ENCODE measurements at regions not wholly inside any gene's neighbourhood (a gene's known extent, or its start where the extent isn't known, plus 50 kb on each side); places are given as distances from the start of the nearest gene placed in this dataset.

DNA sequence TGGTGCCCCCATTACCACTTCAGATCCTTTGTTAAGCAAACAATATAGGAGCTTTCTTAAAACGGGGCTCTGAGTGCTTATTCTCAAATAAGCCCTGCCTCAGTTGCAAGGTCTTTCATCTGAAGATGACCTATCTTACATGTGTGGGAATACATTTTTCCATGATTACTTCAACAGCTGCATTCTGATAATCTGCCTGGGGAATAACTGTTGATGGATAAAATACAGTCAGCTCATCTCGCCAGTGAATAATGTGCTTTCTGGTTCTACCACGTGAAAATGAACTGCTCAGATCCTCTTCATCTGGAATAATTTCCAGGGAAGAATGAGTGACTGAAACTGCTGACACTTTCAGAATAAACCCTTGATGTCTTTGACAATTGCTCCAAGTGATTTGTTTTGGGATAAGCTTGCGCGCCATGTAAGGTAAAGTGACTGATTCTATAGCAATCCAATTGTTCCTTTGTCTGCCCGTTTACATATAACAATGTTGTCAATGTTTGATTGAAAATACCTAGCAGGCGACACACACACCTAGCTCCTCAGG is 161.3 kb downstream of the RTL9 start:
- TF ChIP-seq POLR2AphosphoS5 (IDR thresholded peaks at IDR 0.05; ENCODE audit: insufficient read depth, low read depth, low read length) (no peak), EZH2 (IDR thresholded peaks at IDR 0.05; ENCODE audit: borderline replicate concordance, low read depth, low read length, severe bottlenecking) (no peak), MAX (IDR thresholded peaks at IDR 0.05; ENCODE audit: insufficient read depth, insufficient read length) (no peak)
- TF ChIP-seq, protein P1, sequence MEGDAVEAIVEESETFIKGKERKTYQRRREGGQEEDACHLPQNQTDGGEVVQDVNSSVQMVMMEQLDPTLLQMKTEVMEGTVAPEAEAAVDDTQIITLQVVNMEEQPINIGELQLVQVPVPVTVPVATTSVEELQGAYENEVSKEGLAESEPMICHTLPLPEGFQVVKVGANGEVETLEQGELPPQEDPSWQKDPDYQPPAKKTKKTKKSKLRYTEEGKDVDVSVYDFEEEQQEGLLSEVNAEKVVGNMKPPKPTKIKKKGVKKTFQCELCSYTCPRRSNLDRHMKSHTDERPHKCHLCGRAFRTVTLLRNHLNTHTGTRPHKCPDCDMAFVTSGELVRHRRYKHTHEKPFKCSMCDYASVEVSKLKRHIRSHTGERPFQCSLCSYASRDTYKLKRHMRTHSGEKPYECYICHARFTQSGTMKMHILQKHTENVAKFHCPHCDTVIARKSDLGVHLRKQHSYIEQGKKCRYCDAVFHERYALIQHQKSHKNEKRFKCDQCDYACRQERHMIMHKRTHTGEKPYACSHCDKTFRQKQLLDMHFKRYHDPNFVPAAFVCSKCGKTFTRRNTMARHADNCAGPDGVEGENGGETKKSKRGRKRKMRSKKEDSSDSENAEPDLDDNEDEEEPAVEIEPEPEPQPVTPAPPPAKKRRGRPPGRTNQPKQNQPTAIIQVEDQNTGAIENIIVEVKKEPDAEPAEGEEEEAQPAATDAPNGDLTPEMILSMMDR (IDR thresholded peaks at IDR 0.05; ENCODE audit: extremely low read depth in 1 of 2, insufficient read depth in 1 of 2, low read depth in 1 of 2, low read length in 2 of 2), result no peak
